Esophagus muscularis mucosa (tissue), 4 donors: ENCODE measurements at regions not wholly inside any gene's neighbourhood (a gene's known extent, or its start where the extent isn't known, plus 50 kb on each side); places are given as distances from the start of the nearest gene placed in this dataset.

ENCODE experiments used
- DNase-seq: peaks from one replicate; pipeline ENCODE4 v3.0.0-alpha.2; 2017; ENCODE audit errors: extremely low spot score
- H3K27ac ChIP-seq, 4 donors: fragments of 200-600 bp; sonication (generic); replicated peaks in 1 of 4; 1 replicate in 3 of 4; 2 replicates in 1 of 4; pipeline ENCODE4 v1.5.1; 2016 to 2019; ENCODE audit warnings: mild to moderate bottlenecking in 1 of 4
- H3K27me3 ChIP-seq, 4 donors: fragments of 200-600 bp; sonication (generic); one replicate each; pipeline versions ENCODE4 v1.5.1 to v1.6.0; 2016 to 2019
- H3K36me3 ChIP-seq, 4 donors: fragments of 200-600 bp; sonication (generic); one replicate each; pipeline ENCODE4 v1.5.1; 2016 to 2019
- H3K4me1 ChIP-seq, 4 donors: fragments of 200-600 bp; sonication (generic); one replicate each; pipeline ENCODE4 v1.5.1; 2016 to 2019
- H3K4me3 ChIP-seq, 4 donors: fragments of 200-600 bp; sonication (generic); 1 replicate in 2 of 4; 2 replicates in 2 of 4; pipeline ENCODE4 v1.5.1; 2016 to 2019; ENCODE audit warnings: mild to moderate bottlenecking in 4 of 4, moderate library complexity in 1 of 4
- H3K9me3 ChIP-seq, 4 donors: fragments of 200-600 bp; sonication (generic); 1 replicate in 3 of 4; 2 replicates in 1 of 4; pipeline ENCODE4 v1.5.1; 2016 to 2019
- CTCF ChIP-seq, 3 experiments: fragments of 200-600 bp in 2 of 3; fragments of 450-650 bp in 1 of 3; sonication (generic) in 2 of 3; IDR thresholded peaks; one replicate each; pipeline ENCODE4 v1.5.1; 2017 to 2019; ENCODE audit warnings: antibody characterized with exemption in 3 of 3, mild to moderate bottlenecking in 2 of 3, moderate library complexity in 1 of 3
- EP300 ChIP-seq: sonication (generic); formaldehyde crosslinking; IDR thresholded peaks from one replicate; pipeline ENCODE4 v1.6.1; 2017; ENCODE audit warnings: antibody characterized with exemption
- POLR2A ChIP-seq: fragments of 450-650 bp; IDR thresholded peaks from one replicate; pipeline ENCODE4 v1.6.1; 2017; ENCODE audit warnings: antibody characterized with exemption, moderate library complexity, mild to moderate bottlenecking, low read depth
- POLR2AphosphoS5 ChIP-seq, 2 donors: sonication (generic); formaldehyde crosslinking; IDR thresholded peaks; one replicate each; pipeline ENCODE4 v1.6.1; 2017; ENCODE audit warnings: antibody characterized with exemption in 2 of 2
- WGBS: methylation state at CpG from one replicate; pipeline ENCODE4 v1.1.5; 2018; 5-methylcytosine and 5-hydroxymethylcytosine counted together
- intact Hi-C: fragments of 100-400 bp; cut with DNase I; formaldehyde crosslinking; loops from one replicate; pipeline ENCODE4 v1.15.1; 2023

- TF ChIP-seq CTCF (IDR thresholded peaks at IDR 0.05) (no peak), POLR2AphosphoS5 (IDR thresholded peaks at IDR 0.05) (no peak), POLR2A (no peak), EP300 (no peak)
- no peaks in the 10 kb centered on the region for H3K36me3 ChIP-seq
- H3K4me1 ChIP-seq: no peaks in the 10 kb centered on the region
- H3K4me3 ChIP-seq: no peak overlapping the region
- intact Hi-C loops: no loop called here
- peaks cover 0 to 6% (median 0%) of the 10 kb centered on the region in 4 donors for H3K27me3 ChIP-seq
- 62% methylated on average over 2 of the region's 2 CpGs for WGBS
- no peak for DNase-seq
- no peaks in the 10 kb centered on the region for H3K9me3 ChIP-seq
- no peak overlapping the region for H3K27ac ChIP-seq
Measured at GRCh38 chr14:22036541-22037239, 363.1 kb upstream of the OR4E1 start.

GRCh38 chr14:22026527-22026926, 352.9 kb upstream of the OR4E1 start:
- intact Hi-C loops: no loop called here
- peaks cover 0 to 8% (median 2%) of the 10 kb centered on the region in 4 donors for H3K4me1 ChIP-seq
- no peaks in the 10 kb centered on the region for H3K36me3 ChIP-seq
- H3K27me3 ChIP-seq: peaks cover 0 to 4% (median 0%) of the 10 kb centered on the region in 4 donors
- H3K4me3 ChIP-seq: no peak overlapping the region
- TF ChIP-seq POLR2AphosphoS5 (IDR thresholded peaks at IDR 0.05) (no peak), EP300 (no peak), CTCF (IDR thresholded peaks at IDR 0.05) (no peak)
- no peak for DNase-seq
- no peak overlapping the region for H3K27ac ChIP-seq
- no peaks in the 10 kb centered on the region for H3K9me3 ChIP-seq
- 39% methylated on average over 2 of the region's 2 CpGs for WGBS

GRCh38 chr14:22025879-22026278, 352.3 kb upstream of the OR4E1 start:
- 86% methylated on average over 1 of the region's 1 CpG for WGBS
- Histone ChIP-seq H3K4me3 (no peak overlapping the region), H3K27me3 (peaks cover 0 to 4% (median 0%) of the 10 kb centered on the region in 4 donors), H3K9me3 (no peaks in the 10 kb centered on the region), H3K27ac (no peak overlapping the region), H3K4me1 (peaks cover 0 to 8% (median 2%) of the 10 kb centered on the region in 4 donors), H3K36me3 (no peaks in the 10 kb centered on the region)
- TF ChIP-seq EP300: no peak
- TF ChIP-seq POLR2AphosphoS5 (IDR thresholded peaks at IDR 0.05): no peak
- TF ChIP-seq POLR2A: no peak
- no peak for TF ChIP-seq CTCF (IDR thresholded peaks at IDR 0.05)
- no peak for DNase-seq
- intact Hi-C loops: no loop called here

- no peaks in the 10 kb centered on the region for H3K9me3 ChIP-seq
- H3K27me3 ChIP-seq: peaks cover 0 to 4% (median 0%) of the 10 kb centered on the region in 4 donors
- no peak for DNase-seq
- no peak overlapping the region for H3K27ac ChIP-seq
- H3K4me1 ChIP-seq: peaks cover 0 to 8% (median 2%) of the 10 kb centered on the region in 4 donors
- TF ChIP-seq CTCF (IDR thresholded peaks at IDR 0.05) (no peak), EP300 (no peak), POLR2A (no peak), POLR2AphosphoS5 (IDR thresholded peaks at IDR 0.05) (no peak)
- 0% methylated on average over 1 of the region's 1 CpG for WGBS
- H3K4me3 ChIP-seq: no peak overlapping the region
- intact Hi-C loops: no loop called here
- no peaks in the 10 kb centered on the region for H3K36me3 ChIP-seq
Measured at GRCh38 chr14:22024137-22024536, 350.5 kb upstream of the OR4E1 start.

GRCh38 chr14:22018890-22019289, 345.3 kb upstream of the OR4E1 start:
- H3K27me3 ChIP-seq: no peaks in the 10 kb centered on the region
- no peaks in the 10 kb centered on the region for H3K9me3 ChIP-seq
- H3K36me3 ChIP-seq: no peaks in the 10 kb centered on the region
- no peak overlapping the region for H3K27ac ChIP-seq
- intact Hi-C loops: no loop called here
- H3K4me3 ChIP-seq: no peak overlapping the region
- WGBS: 53% methylated on average over 1 of the region's 1 CpG
- TF ChIP-seq POLR2A: no peak
- TF ChIP-seq POLR2AphosphoS5 (IDR thresholded peaks at IDR 0.05): no peak
- no peak for TF ChIP-seq EP300
- no peak for TF ChIP-seq CTCF (IDR thresholded peaks at IDR 0.05)
- DNase-seq: no peak
- no peaks in the 10 kb centered on the region for H3K4me1 ChIP-seq
